H1 (cell line): ENCODE measurements at regions not wholly inside any gene's neighbourhood (a gene's known extent, or its start where the extent isn't known, plus 50 kb on each side); places are given as distances from the start of the nearest gene placed in this dataset.

Experiments used
- BRCA1 ChIP-seq: IDR thresholded peaks from 2 replicates; pipeline ENCODE4 v1.6.1; 2012; ENCODE audit warnings: low read depth, low read length, improper control_type of control experiment
- HDAC6 ChIP-seq: IDR thresholded peaks from one replicate; pipeline ENCODE4 v1.7.1; 2012; ENCODE audit warnings: low read depth, mild to moderate bottlenecking, inconsistent platforms, low read length, moderate library complexity

DNA sequence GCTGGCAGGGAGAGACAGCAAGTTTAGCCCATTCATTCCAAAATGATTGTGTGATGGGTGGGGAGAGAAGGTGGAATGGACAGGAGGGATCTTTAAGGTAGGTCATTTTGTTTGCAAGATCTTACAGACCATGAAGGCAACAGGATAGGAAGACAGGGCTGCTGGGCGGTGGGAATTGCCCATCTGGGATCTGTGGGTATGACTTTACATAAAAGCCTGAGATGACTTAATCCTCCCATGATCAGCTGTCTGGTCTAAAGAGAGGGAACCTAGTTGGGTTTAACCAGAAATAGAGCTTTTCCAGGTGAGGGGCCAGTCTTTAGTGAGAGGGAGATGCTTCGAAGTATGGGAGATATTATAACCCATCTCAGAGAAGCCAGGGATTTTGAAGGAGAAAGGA, 153.7 kb downstream of the KLF6 start (continued):
- TF ChIP-seq BRCA1 (no peak), HDAC6 (no peak)
